ENCODE measurements at regions not wholly inside any gene's neighbourhood (a gene's known extent, or its start where the extent isn't known, plus 50 kb on each side); places are given as distances from the start of the nearest gene placed in this dataset.

GRCh38 chr17:21517538-21518293 is 141.6 kb downstream of the KCNJ12 start:
- DNase-seq (ENCODE audit: low read depth in 2 of 2): no peak

- no peak for DNase-seq (ENCODE audit: low read depth in 2 of 2)
Observed at GRCh38 chr17:21522755-21523336, 146.7 kb downstream of the KCNJ12 start.

- no peak for DNase-seq (ENCODE audit: low read depth in 2 of 2)
Observed at GRCh38 chr17:21523497-21524210, 147.5 kb downstream of the KCNJ12 start.

- DNase-seq (ENCODE audit: low read depth in 2 of 2): no peak
Observed at GRCh38 chr17:21524211-21524591, 148.0 kb downstream of the KCNJ12 start.

- no peak for DNase-seq (ENCODE audit: low read depth in 2 of 2)
Observed at GRCh38 chr17:21525464-21526130, 149.4 kb downstream of the KCNJ12 start.

- no peak for DNase-seq (ENCODE audit: low read depth in 2 of 2)
Observed at GRCh38 chr17:21528031-21528695, 152.0 kb downstream of the KCNJ12 start.

GRCh38 chr17:21530311-21530710 is 154.2 kb downstream of the KCNJ12 start:
- DNase-seq (ENCODE audit: low read depth in 2 of 2): no peak

GRCh38 chr17:21530841-21531240 is 154.7 kb downstream of the KCNJ12 start:
- no peak for DNase-seq (ENCODE audit: low read depth in 2 of 2)

GRCh38 chr17:21532763-21533385 is 156.7 kb downstream of the KCNJ12 start:
- no peak for DNase-seq (ENCODE audit: low read depth in 2 of 2)

GRCh38 chr17:21535686-21536375 is 156.5 kb upstream of the KCNJ18 start:
- no peak for DNase-seq (ENCODE audit: low read depth in 2 of 2)

GRCh38 chr17:21537302-21537701 is 155.0 kb upstream of the KCNJ18 start:
- no peak for DNase-seq (ENCODE audit: low read depth in 2 of 2)

GRCh38 chr17:21538615-21539014 is 153.7 kb upstream of the KCNJ18 start:
- no peak for DNase-seq (ENCODE audit: low read depth in 2 of 2)

GRCh38 chr17:21539146-21539545 is 153.2 kb upstream of the KCNJ18 start:
- DNase-seq (ENCODE audit: low read depth in 2 of 2): no peak

- no peak for DNase-seq (ENCODE audit: low read depth in 2 of 2)
Observed at GRCh38 chr17:21540502-21540901, 151.8 kb upstream of the KCNJ18 start.

GRCh38 chr17:21542070-21542469 is 150.3 kb upstream of the KCNJ18 start:
- no peak for DNase-seq (ENCODE audit: low read depth in 2 of 2)

GRCh38 chr17:21542991-21543390 is 149.3 kb upstream of the KCNJ18 start:
- no peak for DNase-seq (ENCODE audit: low read depth in 2 of 2)

GRCh38 chr17:21545064-21545463 is 147.3 kb upstream of the KCNJ18 start:
- no peak for DNase-seq (ENCODE audit: low read depth in 2 of 2)

GRCh38 chr17:21548236-21548635 is 144.1 kb upstream of the KCNJ18 start:
- no peak for DNase-seq (ENCODE audit: low read depth in 2 of 2)

GRCh38 chr17:21549107-21549687 is 143.1 kb upstream of the KCNJ18 start:
- no peak for DNase-seq (ENCODE audit: low read depth in 2 of 2)

GRCh38 chr17:21550031-21550430 is 142.3 kb upstream of the KCNJ18 start:
- peak in 1 of 2 donors; percentile 23 for DNase-seq (ENCODE audit: low read depth in 2 of 2)

Data from activated CD4-positive, alpha-beta T cell treated with anti-CD3 and anti-CD28 coated beads for 24 hours (primary cell).